ENCODE measurements at regions not wholly inside any gene's neighbourhood (a gene's known extent, or its start where the extent isn't known, plus 50 kb on each side); places are given as distances from the start of the nearest gene placed in this dataset.

- TF ChIP-seq YY1 (IDR thresholded peaks at IDR 0.05; ENCODE audit: insufficient read depth, insufficient read length) (no peak), ZNF274 (IDR thresholded peaks at IDR 0.05; ENCODE audit: low read depth, low read length) (no peak)
Measured at GRCh38 chr3:106191211-106191610, 322.4 kb upstream of the CBLB start.
